Fibroblast of mammary gland (primary cell): ENCODE measurements at regions not wholly inside any gene's neighbourhood (a gene's known extent, or its start where the extent isn't known, plus 50 kb on each side); places are given as distances from the start of the nearest gene placed in this dataset.
"Not testable (repeated sequence)": the region's sequence is repeated elsewhere in the genome, so short reads cannot be mapped to it uniquely, and the experiment has no call there.

Source experiments
- DNase-seq: peaks from one replicate; pipeline ENCODE4 v3.0.0-alpha.2; 2010; ENCODE audit warnings: low read depth
- H3K4me3 ChIP-seq: 2 replicates; pipeline ENCODE4 v1.5.1; 2011; ENCODE audit warnings: low read depth, mild to moderate bottlenecking, low read length, moderate library complexity; ENCODE audit not compliant: control insufficient read depth
- CTCF ChIP-seq: conservative IDR thresholded peaks from 2 replicates; pipeline ENCODE4 v1.5.1; 2011; ENCODE audit warnings: low read depth, low read length, inconsistent platforms; ENCODE audit not compliant: control insufficient read depth, insufficient read depth

- no peak overlapping the region for H3K4me3 ChIP-seq
- no peak for DNase-seq
- no peak for TF ChIP-seq CTCF
Measured at GRCh38 chr5:136453199-136453598, 87.9 kb upstream of the TRPC7 start.

GRCh38 chr5:136447576-136447975, 82.2 kb upstream of the TRPC7 start:
- not testable (repeated sequence) for DNase-seq, H3K4me3 ChIP-seq

- H3K4me3 ChIP-seq = no peak overlapping the region
- TF ChIP-seq CTCF = no peak
- DNase-seq = no peak
Measured at GRCh38 chr5:136446565-136446964, 81.2 kb upstream of the TRPC7 start.

- H3K4me3 ChIP-seq, DNase-seq: not testable (repeated sequence)
Measured at GRCh38 chr5:136444099-136444498, 78.8 kb upstream of the TRPC7 start.

- DNase-seq = no peak
- TF ChIP-seq CTCF = no peak
- no peak overlapping the region for H3K4me3 ChIP-seq
Measured at GRCh38 chr5:136439367-136439766, 74.0 kb upstream of the TRPC7 start.

GRCh38 chr5:136435946-136436543, 70.7 kb upstream of the TRPC7 start:
- H3K4me3 ChIP-seq = no peak overlapping the region
- DNase-seq = peak; percentile 30
- TF ChIP-seq CTCF = no peak

- no peak for DNase-seq
- TF ChIP-seq CTCF = no peak
Measured at GRCh38 chr5:136434795-136435194, 69.5 kb upstream of the TRPC7 start.

GRCh38 chr5:136432705-136433104, 67.4 kb upstream of the TRPC7 start:
- no peak overlapping the region for H3K4me3 ChIP-seq
- no peak for TF ChIP-seq CTCF
- DNase-seq = no peak

More at GRCh38 chr5:136434795-136435194, 69.5 kb upstream of the TRPC7 start:
- H3K4me3 ChIP-seq = no peak overlapping the region
